Sigmoid colon (tissue), 6 donors: ENCODE measurements at regions not wholly inside any gene's neighbourhood (a gene's known extent, or its start where the extent isn't known, plus 50 kb on each side); places are given as distances from the start of the nearest gene placed in this dataset.
"Not testable (repeated sequence)": the region's sequence is repeated elsewhere in the genome, so short reads cannot be mapped to it uniquely, and the experiment has no call there.

ENCODE experiments used
- DNase-seq: peaks from one replicate; pipeline ENCODE4 v3.0.0-alpha.2; 2019
- H3K27ac ChIP-seq, 4 donors: fragments of 200-600 bp; sonication (generic); one replicate each; pipeline ENCODE4 v1.5.1; 2016 to 2019; ENCODE audit warnings: mild to moderate bottlenecking in 1 of 4
- H3K27me3 ChIP-seq, 3 donors: fragments of 200-600 bp; sonication (generic); one replicate each; pipeline ENCODE4 v1.5.1; 2019; ENCODE audit warnings: mild to moderate bottlenecking in 1 of 3
- H3K36me3 ChIP-seq, 4 donors: fragments of 200-600 bp; sonication (generic); one replicate each; pipeline ENCODE4 v1.5.1; 2016 to 2019
- H3K4me1 ChIP-seq, 4 donors: fragments of 200-600 bp; sonication (generic); one replicate each; pipeline ENCODE4 v1.5.1; 2017 to 2019
- H3K4me3 ChIP-seq, 4 donors: fragments of 200-600 bp; sonication (generic); one replicate each; pipeline ENCODE4 v1.5.1; 2017 to 2019; ENCODE audit warnings: mild to moderate bottlenecking in 2 of 4, moderate library complexity in 1 of 4
- H3K9me3 ChIP-seq, 4 donors: fragments of 200-600 bp in 3 of 4; sonication (generic) in 3 of 4; one replicate each; pipeline versions ENCODE4 v1.5.1 to v1.6.1; 2013 to 2019
- EP300 ChIP-seq, 4 donors: sonication (generic); formaldehyde crosslinking; IDR thresholded peaks; one replicate each; pipeline ENCODE4 v1.6.1; 2017; ENCODE audit warnings: antibody characterized with exemption in 4 of 4
- POLR2A ChIP-seq, 2 donors: fragments of 450-650 bp; IDR thresholded peaks; one replicate each; pipeline ENCODE4 v1.6.1; 2016; ENCODE audit warnings: antibody characterized with exemption in 2 of 2, mild to moderate bottlenecking in 2 of 2, moderate library complexity in 2 of 2
- POLR2AphosphoS5 ChIP-seq, 4 donors: sonication (generic); formaldehyde crosslinking; IDR thresholded peaks; one replicate each; pipeline ENCODE4 v1.6.1; 2017; ENCODE audit warnings: antibody characterized with exemption in 4 of 4
- WGBS, 2 donors: extraction: QIAGEN DNeasy Blood & Tissue Kit; methylation state at CpG; one replicate each; pipeline ENCODE4 v1.1.7; 2013; 5-methylcytosine and 5-hydroxymethylcytosine counted together
- intact Hi-C: fragments of 100-400 bp; cut with DNase I; formaldehyde crosslinking; loops from one replicate; pipeline ENCODE4 v1.15.1; 2023
- TF ChIP-seq, protein P1 (sequence below), 4 experiments: fragments of 450-650 bp in 3 of 4; fragments of 200-600 bp in 1 of 4; IDR thresholded peaks; one replicate each; pipeline ENCODE4 v1.5.1; 2016 to 2019; ENCODE audit warnings: antibody characterized with exemption in 4 of 4, mild to moderate bottlenecking in 3 of 4, moderate library complexity in 2 of 4
- donor health status: healthy with polysubstance abuse.
- donor health status: healthy.

- intact Hi-C loops: no loop called here
- DNase-seq: no peak
- Histone ChIP-seq H3K9me3 (no peaks in the 10 kb centered on the region), H3K27me3 (no peaks in the 10 kb centered on the region), H3K4me3 (no peak overlapping the region), H3K36me3 (no peaks in the 10 kb centered on the region), H3K4me1 (no peaks in the 10 kb centered on the region), H3K27ac (no peak overlapping the region)
- 81 to 82% methylated on average over 2 of the region's 2 CpGs for WGBS, 2 donors
- no peak for TF ChIP-seq EP300 (IDR thresholded peaks at IDR 0.05)
- TF ChIP-seq POLR2A (IDR thresholded peaks at IDR 0.05): no peak
- TF ChIP-seq, protein P1, sequence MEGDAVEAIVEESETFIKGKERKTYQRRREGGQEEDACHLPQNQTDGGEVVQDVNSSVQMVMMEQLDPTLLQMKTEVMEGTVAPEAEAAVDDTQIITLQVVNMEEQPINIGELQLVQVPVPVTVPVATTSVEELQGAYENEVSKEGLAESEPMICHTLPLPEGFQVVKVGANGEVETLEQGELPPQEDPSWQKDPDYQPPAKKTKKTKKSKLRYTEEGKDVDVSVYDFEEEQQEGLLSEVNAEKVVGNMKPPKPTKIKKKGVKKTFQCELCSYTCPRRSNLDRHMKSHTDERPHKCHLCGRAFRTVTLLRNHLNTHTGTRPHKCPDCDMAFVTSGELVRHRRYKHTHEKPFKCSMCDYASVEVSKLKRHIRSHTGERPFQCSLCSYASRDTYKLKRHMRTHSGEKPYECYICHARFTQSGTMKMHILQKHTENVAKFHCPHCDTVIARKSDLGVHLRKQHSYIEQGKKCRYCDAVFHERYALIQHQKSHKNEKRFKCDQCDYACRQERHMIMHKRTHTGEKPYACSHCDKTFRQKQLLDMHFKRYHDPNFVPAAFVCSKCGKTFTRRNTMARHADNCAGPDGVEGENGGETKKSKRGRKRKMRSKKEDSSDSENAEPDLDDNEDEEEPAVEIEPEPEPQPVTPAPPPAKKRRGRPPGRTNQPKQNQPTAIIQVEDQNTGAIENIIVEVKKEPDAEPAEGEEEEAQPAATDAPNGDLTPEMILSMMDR (IDR thresholded peaks at IDR 0.05): no peak
- no peak for TF ChIP-seq POLR2AphosphoS5 (IDR thresholded peaks at IDR 0.05)
Measured at GRCh38 chr10:62693306-62693705, 111.2 kb upstream of the ADO start.

DNA sequence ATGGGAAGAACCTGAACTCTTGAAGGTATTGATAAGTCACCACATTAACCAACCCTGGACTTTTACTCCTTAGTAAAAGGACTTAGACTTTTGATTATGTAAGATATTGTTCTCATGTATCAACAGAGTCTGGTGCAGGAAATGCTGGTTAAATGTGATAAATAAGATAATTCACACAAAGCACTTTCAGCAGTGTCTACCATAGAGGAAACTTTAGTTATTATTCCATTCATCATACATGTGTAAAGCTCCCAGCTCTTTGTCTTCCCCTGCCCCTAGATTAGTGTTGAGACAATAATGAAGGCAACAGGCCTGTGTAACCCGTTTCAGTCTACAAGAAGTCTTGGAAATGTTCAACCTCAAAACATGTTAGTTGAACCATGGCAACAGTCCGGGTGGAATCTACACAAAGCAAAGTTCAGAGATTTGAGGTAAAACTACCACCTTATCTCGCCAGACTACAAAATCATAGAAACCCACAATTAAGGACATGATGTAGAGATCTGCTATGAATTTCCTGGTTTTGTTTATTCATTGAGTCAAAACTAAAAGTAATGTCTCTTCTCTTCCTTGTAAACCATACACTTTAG, 109.9 kb upstream of the ADO start:
- WGBS, 2 donors: 26 to 62% methylated on average over 3 of the region's 3 CpGs

DNA sequence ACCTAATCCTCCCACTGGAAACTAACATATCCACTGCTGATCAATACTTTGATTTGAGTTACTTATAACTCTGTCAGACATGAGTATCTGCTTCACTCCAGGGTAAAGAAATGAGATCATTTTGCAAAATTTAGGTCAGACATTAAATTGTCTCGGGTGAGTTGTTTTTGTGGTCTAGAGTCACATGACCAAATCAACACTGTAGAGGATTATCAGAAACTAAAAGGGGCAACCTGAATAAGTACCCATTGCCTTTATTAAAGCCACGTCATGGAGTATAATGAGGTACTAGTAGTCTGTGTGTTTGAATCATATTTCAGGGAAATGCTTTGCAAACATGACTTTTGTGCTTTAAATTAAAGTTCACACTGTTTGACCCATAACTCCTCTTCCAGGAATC, 107.7 kb upstream of the ADO start:
- Histone ChIP-seq H3K27me3 (no peaks in the 10 kb centered on the region), H3K9me3 (no peaks in the 10 kb centered on the region)
- WGBS, 2 donors: 64 to 66% methylated on average over 2 of the region's 2 CpGs

More for the DNA sequence above, 109.9 kb upstream of the ADO start:
- no peak overlapping the region for H3K4me3 ChIP-seq
- no peak for TF ChIP-seq EP300 (IDR thresholded peaks at IDR 0.05)
- no peak for TF ChIP-seq POLR2AphosphoS5 (IDR thresholded peaks at IDR 0.05)
- no peak for TF ChIP-seq POLR2A (IDR thresholded peaks at IDR 0.05)
- TF ChIP-seq, protein P1 (IDR thresholded peaks at IDR 0.05): no peak
- no peak overlapping the region for H3K27ac ChIP-seq
- H3K27me3 ChIP-seq: no peaks in the 10 kb centered on the region
- no peaks in the 10 kb centered on the region for H3K4me1 ChIP-seq
- no peaks in the 10 kb centered on the region for H3K9me3 ChIP-seq
- intact Hi-C loops: no loop called here
- no peaks in the 10 kb centered on the region for H3K36me3 ChIP-seq
- no peak for DNase-seq

GRCh38 chr10:62699148-62699547, 105.4 kb upstream of the ADO start:
- no peaks in the 10 kb centered on the region for H3K4me1 ChIP-seq
- no peak for DNase-seq
- no peaks in the 10 kb centered on the region for H3K27me3 ChIP-seq
- TF ChIP-seq, protein P1 (IDR thresholded peaks at IDR 0.05): no peak
- TF ChIP-seq EP300 (IDR thresholded peaks at IDR 0.05): no peak
- TF ChIP-seq POLR2A (IDR thresholded peaks at IDR 0.05): no peak
- no peak for TF ChIP-seq POLR2AphosphoS5 (IDR thresholded peaks at IDR 0.05)
- no peaks in the 10 kb centered on the region for H3K36me3 ChIP-seq
- no peaks in the 10 kb centered on the region for H3K9me3 ChIP-seq
- H3K27ac ChIP-seq: no peak overlapping the region
- no peak overlapping the region for H3K4me3 ChIP-seq
- intact Hi-C loops: no loop called here

More for the DNA sequence above, 107.7 kb upstream of the ADO start:
- TF ChIP-seq EP300 (IDR thresholded peaks at IDR 0.05): no peak
- TF ChIP-seq POLR2AphosphoS5 (IDR thresholded peaks at IDR 0.05): no peak
- TF ChIP-seq POLR2A (IDR thresholded peaks at IDR 0.05): no peak
- TF ChIP-seq, protein P1 (IDR thresholded peaks at IDR 0.05): no peak
- no peak overlapping the region for H3K4me3 ChIP-seq
- DNase-seq: no peak
- no peaks in the 10 kb centered on the region for H3K4me1 ChIP-seq
- intact Hi-C loops: no loop called here
- H3K27ac ChIP-seq: no peak overlapping the region
- no peaks in the 10 kb centered on the region for H3K36me3 ChIP-seq

- not testable (repeated sequence) for H3K4me1 ChIP-seq
Measured at GRCh38 chr10:62704121-62704520, 100.4 kb upstream of the ADO start.

More at GRCh38 chr10:62704121-62704520, 100.4 kb upstream of the ADO start:
- intact Hi-C loops, H3K27ac ChIP-seq, H3K9me3 ChIP-seq, H3K27me3 ChIP-seq, H3K36me3 ChIP-seq, H3K4me3 ChIP-seq, DNase-seq: not testable (repeated sequence)
- WGBS, 2 donors: 84 to 92% methylated on average over 3 of the region's 3 CpGs
